GM08714 (cell line): ENCODE measurements at regions not wholly inside any gene's neighbourhood (a gene's known extent, or its start where the extent isn't known, plus 50 kb on each side); places are given as distances from the start of the nearest gene placed in this dataset.

Experiments used
- H3K4me3 ChIP-seq: fragments of 200-500 bp; sonication (Bioruptor generic); 2 replicates; pipeline ENCODE4 v1.5.1; 2014; ENCODE audit warnings: mild to moderate bottlenecking, low read length, inconsistent platforms
- ZNF274 ChIP-seq: IDR thresholded peaks from 2 replicates; pipeline ENCODE4 v1.6.1; 2012; ENCODE audit warnings: mild to moderate bottlenecking, low read depth, low read length

- TF ChIP-seq ZNF274: no peak
- H3K4me3 ChIP-seq: no peak overlapping the region
Observed at GRCh38 chr17:77481476-77482374, 341.0 kb downstream of the SEC14L1 start.

- H3K4me3 ChIP-seq: no peak overlapping the region
- no peak for TF ChIP-seq ZNF274
Observed at GRCh38 chr17:77482375-77483127, 341.8 kb downstream of the SEC14L1 start.

- H3K4me3 ChIP-seq: no peak overlapping the region
- no peak for TF ChIP-seq ZNF274
Observed at GRCh38 chr17:77483128-77483598, 342.4 kb downstream of the SEC14L1 start.

GRCh38 chr17:77484111-77484510 is 343.3 kb downstream of the SEC14L1 start:
- H3K4me3 ChIP-seq: no peak overlapping the region
- no peak for TF ChIP-seq ZNF274

- no peak for TF ChIP-seq ZNF274
- no peak overlapping the region for H3K4me3 ChIP-seq
Observed at GRCh38 chr17:77485089-77485833, 344.5 kb downstream of the SEC14L1 start.

- no peak overlapping the region for H3K4me3 ChIP-seq
- no peak for TF ChIP-seq ZNF274
Observed at GRCh38 chr17:77487211-77487629, 346.5 kb downstream of the SEC14L1 start.

- TF ChIP-seq ZNF274: no peak
- no peak overlapping the region for H3K4me3 ChIP-seq
Observed at GRCh38 chr17:77487677-77488530, 347.1 kb downstream of the SEC14L1 start.

GRCh38 chr17:77488531-77489238 is 347.9 kb downstream of the SEC14L1 start:
- no peak for TF ChIP-seq ZNF274
- no peak overlapping the region for H3K4me3 ChIP-seq

- TF ChIP-seq ZNF274: no peak
- no peak overlapping the region for H3K4me3 ChIP-seq
Observed at GRCh38 chr17:77489239-77489892, 348.6 kb downstream of the SEC14L1 start.

GRCh38 chr17:77489893-77490255 is 349.1 kb downstream of the SEC14L1 start:
- H3K4me3 ChIP-seq: no peak overlapping the region
- TF ChIP-seq ZNF274: no peak

GRCh38 chr17:77490361-77491183 is 349.8 kb downstream of the SEC14L1 start:
- TF ChIP-seq ZNF274: no peak
- no peak overlapping the region for H3K4me3 ChIP-seq
